OCI-LY1 (cell line): ENCODE measurements at regions not wholly inside any gene's neighbourhood (a gene's known extent, or its start where the extent isn't known, plus 50 kb on each side); places are given as distances from the start of the nearest gene placed in this dataset.

Source experiments
- H2AFZ ChIP-seq: fragments of 200-600 bp; sonication (generic), shearing (Covaris generic); 2 replicates; pipeline ENCODE4 v1.6.0; 2014; ENCODE audit warnings: antibody characterized with exemption, mild to moderate bottlenecking, low read length
- H3F3A ChIP-seq: fragments of 200-600 bp; sonication (generic), shearing (Covaris generic); 2 replicates; pipeline ENCODE4 v1.6.0; 2014; ENCODE audit warnings: mild to moderate bottlenecking, antibody characterized with exemption, low read length, moderate library complexity; ENCODE audit not compliant: insufficient read depth
- H3K27ac ChIP-seq: fragments of 200-600 bp; sonication (generic); 2 replicates; pipeline ENCODE4 v1.5.1; 2014; ENCODE audit warnings: low read length, mixed run types, mild to moderate bottlenecking, low read depth; ENCODE audit not compliant: poor library complexity, severe bottlenecking
- H3K27me3 ChIP-seq: fragments of 200-600 bp; sonication (generic); 2 replicates; pipeline ENCODE4 v1.6.0; 2014; ENCODE audit warnings: antibody characterized with exemption, mild to moderate bottlenecking, low read length, moderate library complexity; ENCODE audit not compliant: insufficient read depth
- H3K36me3 ChIP-seq: fragments of 200-600 bp; sonication (generic); 2 replicates; pipeline ENCODE4 v1.6.1; 2014; ENCODE audit warnings: mild to moderate bottlenecking, antibody characterized with exemption, low read length, moderate library complexity, mixed read lengths; ENCODE audit not compliant: insufficient read depth
- H3K4me1 ChIP-seq: fragments of 200-600 bp; sonication (generic); 2 replicates; pipeline ENCODE4 v1.5.1; 2014; ENCODE audit warnings: mild to moderate bottlenecking, low read length, moderate library complexity; ENCODE audit not compliant: insufficient read depth, severe bottlenecking
- H3K4me2 ChIP-seq: fragments of 200-600 bp; sonication (generic), shearing (Covaris generic); 2 replicates; pipeline ENCODE4 v1.6.1; 2014; ENCODE audit warnings: low read length
- H3K4me3 ChIP-seq: fragments of 200-600 bp; sonication (generic); 2 replicates; pipeline ENCODE4 v1.5.1; 2014; ENCODE audit warnings: low read length, low read depth, mild to moderate bottlenecking, mixed read lengths; ENCODE audit not compliant: poor library complexity, severe bottlenecking
- H3K79me2 ChIP-seq: fragments of 200-600 bp; shearing (Covaris generic); 2 replicates; pipeline ENCODE4 v1.6.1; 2016; ENCODE audit warnings: mixed run types, low read length, mixed read lengths; ENCODE audit not compliant: insufficient read depth
- H3K9ac ChIP-seq: fragments of 200-600 bp; sonication (generic), shearing (Covaris generic); 2 replicates; pipeline ENCODE4 v1.6.1; 2014; ENCODE audit warnings: mild to moderate bottlenecking, low read length, mixed read lengths
- H3K9me2 ChIP-seq: fragments of 200-600 bp; sonication (generic), shearing (Covaris generic); 2 replicates; pipeline ENCODE4 v1.6.1; 2014; ENCODE audit warnings: low read depth, mild to moderate bottlenecking, low read length, mixed read lengths
- H3K9me3 ChIP-seq: fragments of 200-600 bp; shearing (Covaris generic); 2 replicates; pipeline ENCODE4 v1.6.1; 2014; ENCODE audit warnings: low read length, mixed read lengths
- H4K20me1 ChIP-seq: fragments of 200-600 bp; sonication (generic), shearing (Covaris generic); 2 replicates; pipeline ENCODE4 v1.6.0; 2016; ENCODE audit warnings: mild to moderate bottlenecking, low read length; ENCODE audit not compliant: insufficient read depth
- CTCF ChIP-seq: fragments of 200-600 bp; sonication (generic), shearing (Covaris generic); IDR thresholded peaks from 2 replicates; pipeline ENCODE4 v1.5.1; 2017; ENCODE audit warnings: mild to moderate bottlenecking, antibody characterized with exemption, low read length, moderate library complexity, mixed read lengths
- EZH2 ChIP-seq: fragments of 200-600 bp; sonication (generic), shearing (Covaris generic); IDR thresholded peaks from 2 replicates; pipeline ENCODE4 v1.8.0; 2017; ENCODE audit warnings: borderline replicate concordance, mixed run types, mild to moderate bottlenecking, antibody characterized with exemption, low read length, moderate library complexity, mixed read lengths

- no peak overlapping the region for H2AFZ ChIP-seq
- H3K4me3 ChIP-seq = no peak overlapping the region
- H3F3A ChIP-seq = no peaks in the 10 kb centered on the region
- no peaks in the 10 kb centered on the region for H3K36me3 ChIP-seq
- H3K4me2 ChIP-seq = no peak overlapping the region
- no peaks in the 10 kb centered on the region for H3K79me2 ChIP-seq
- no peaks in the 10 kb centered on the region for H3K4me1 ChIP-seq
- no peaks in the 10 kb centered on the region for H3K9me2 ChIP-seq
- H3K9me3 ChIP-seq = no peaks in the 10 kb centered on the region
- H4K20me1 ChIP-seq = no peaks in the 10 kb centered on the region
- H3K27me3 ChIP-seq = no peaks in the 10 kb centered on the region
- H3K9ac ChIP-seq = no peak overlapping the region
- TF ChIP-seq CTCF = no peak
- no peak for TF ChIP-seq EZH2
- no peak overlapping the region for H3K27ac ChIP-seq
These were observed 438.9 kb upstream of the ARRDC4 start for GRCh38 chr15:97521381-97522285.

- Histone ChIP-seq H3K4me1 (no peaks in the 10 kb centered on the region), H3K9ac (no peak overlapping the region), H3K4me2 (no peak overlapping the region), H3K9me3 (no peaks in the 10 kb centered on the region), H3K79me2 (no peaks in the 10 kb centered on the region), H3K4me3 (no peak overlapping the region), H3K9me2 (no peaks in the 10 kb centered on the region), H4K20me1 (no peaks in the 10 kb centered on the region), H2AFZ (no peak overlapping the region), H3K27me3 (no peaks in the 10 kb centered on the region), H3K36me3 (no peaks in the 10 kb centered on the region), H3F3A (no peaks in the 10 kb centered on the region), H3K27ac (no peak overlapping the region)
- no peak for TF ChIP-seq EZH2
- TF ChIP-seq CTCF = no peak
These were observed 438.2 kb upstream of the ARRDC4 start for GRCh38 chr15:97522347-97522746.

- Histone ChIP-seq H3K4me3 (no peak overlapping the region), H3K9ac (no peak overlapping the region), H3K79me2 (no peaks in the 10 kb centered on the region), H3K36me3 (no peaks in the 10 kb centered on the region), H4K20me1 (no peaks in the 10 kb centered on the region), H3F3A (no peaks in the 10 kb centered on the region), H3K27ac (no peak overlapping the region), H2AFZ (no peak overlapping the region), H3K9me2 (no peaks in the 10 kb centered on the region), H3K4me1 (no peaks in the 10 kb centered on the region), H3K4me2 (no peak overlapping the region), H3K27me3 (no peaks in the 10 kb centered on the region), H3K9me3 (no peaks in the 10 kb centered on the region)
- TF ChIP-seq CTCF = no peak
- no peak for TF ChIP-seq EZH2
These were observed 434.7 kb upstream of the ARRDC4 start for GRCh38 chr15:97525809-97526208.
